SK-N-SH (cell line): ENCODE measurements at regions not wholly inside any gene's neighbourhood (a gene's known extent, or its start where the extent isn't known, plus 50 kb on each side); places are given as distances from the start of the nearest gene placed in this dataset.

ENCODE experiments used
- CTCF ChIA-PET: fragments of 300-600, 350-600 bp; formaldehyde crosslinking; extraction: SDS; loops from one replicate; lab custom pipeline; 2021; lab: Yijun Ruan, JAX
- POLR2A ChIA-PET: fragments of 350-600 bp; sonication (Branson Sonifier 250); formaldehyde crosslinking; extraction: SDS; loops from one replicate; lab custom pipeline; 2020; ENCODE audit warnings: antibody characterized with exemption, inconsistent platforms; lab: Yijun Ruan, JAX
- DNase-seq: peaks from one replicate; pipeline ENCODE4 v3.0.0; 2012
- H2AFZ ChIP-seq: fragments of 200-600 bp; sonication (generic); 2 replicates; pipeline ENCODE4 v1.8.1; 2016; ENCODE audit warnings: antibody characterized with exemption, mild to moderate bottlenecking, low read depth
- H3F3A ChIP-seq: fragments of 200-600 bp; sonication (generic); replicated peaks from 2 replicates; pipeline ENCODE3; 2016; ENCODE audit warnings: antibody characterized with exemption, mild to moderate bottlenecking; ENCODE audit not compliant: insufficient read depth
- H3K27ac ChIP-seq, 2 experiments: fragments of 200-500 bp in 1 of 2; fragments of 200-600 bp in 1 of 2; sonication (Bioruptor generic) in 1 of 2; sonication (generic), shearing (Covaris generic) in 1 of 2; 2 replicates each; pipeline versions ENCODE4 v1.5.1 to v1.6.1; 2014 to 2016; ENCODE audit warnings: low read depth in 2 of 2, inconsistent platforms in 1 of 2, low read length in 1 of 2, mild to moderate bottlenecking in 1 of 2, mixed read lengths in 1 of 2
- H3K27me3 ChIP-seq: fragments of 200-600 bp; sonication (generic), shearing (Covaris generic); 2 replicates; pipeline ENCODE4 v1.6.1; 2016; ENCODE audit warnings: mixed run types; ENCODE audit not compliant: insufficient read depth
- H3K36me3 ChIP-seq, 2 experiments: fragments of 200-500 bp in 1 of 2; fragments of 200-600 bp in 1 of 2; sonication (Bioruptor generic) in 1 of 2; sonication (generic) in 1 of 2; replicated peaks in 1 of 2; 2 replicates each; pipeline versions ENCODE3 to v1.5.1; 2014 to 2016; ENCODE audit warnings: low read length in 1 of 2, mild to moderate bottlenecking in 1 of 2; ENCODE audit not compliant: insufficient read depth in 2 of 2, control insufficient read depth in 1 of 2
- H3K4me1 ChIP-seq, 2 experiments: fragments of 200-500 bp in 1 of 2; fragments of 200-600 bp in 1 of 2; sonication (Bioruptor generic) in 1 of 2; sonication (generic), shearing (Covaris generic) in 1 of 2; 2 replicates each; pipeline versions ENCODE4 v1.5.1 to v1.6.1; 2014 to 2016; ENCODE audit warnings: low read depth in 1 of 2, low read length in 1 of 2, mixed run types in 1 of 2; ENCODE audit not compliant: insufficient read depth in 2 of 2, control insufficient read depth in 1 of 2
- H3K4me2 ChIP-seq: fragments of 200-600 bp; sonication (generic), shearing (Covaris generic); 2 replicates; pipeline ENCODE4 v1.6.1; 2017; ENCODE audit warnings: mixed run types
- H3K4me3 ChIP-seq, 2 experiments: fragments of 200-500 bp in 1 of 2; fragments of 200-600 bp in 1 of 2; sonication (Bioruptor generic) in 1 of 2; sonication (generic), shearing (Covaris generic) in 1 of 2; 2 replicates each; pipeline versions ENCODE4 v1.5.1 to v1.8.1; 2014 to 2016; ENCODE audit warnings: low read depth in 2 of 2, inconsistent platforms in 1 of 2, low read length in 1 of 2, mild to moderate bottlenecking in 1 of 2, mixed read lengths in 1 of 2, moderate library complexity in 1 of 2
- H3K79me2 ChIP-seq: fragments of 200-600 bp; sonication (generic); 2 replicates; pipeline ENCODE4 v1.8.1; 2017; ENCODE audit warnings: mild to moderate bottlenecking; ENCODE audit not compliant: insufficient read depth
- H3K9ac ChIP-seq: fragments of 200-600 bp; sonication (generic); 2 replicates; pipeline ENCODE4 v1.6.1; 2017; ENCODE audit warnings: mixed run types
- H3K9me2 ChIP-seq: fragments of 200-600 bp; sonication (generic); 2 replicates; pipeline ENCODE4 v1.6.1; 2017; ENCODE audit warnings: mixed run types
- H3K9me3 ChIP-seq: fragments of 200-600 bp; sonication (generic); 2 replicates; pipeline ENCODE4 v1.6.1; 2017; ENCODE audit warnings: mixed run types, mild to moderate bottlenecking, moderate library complexity
- H4K20me1 ChIP-seq: fragments of 200-600 bp; sonication (generic); 2 replicates; pipeline ENCODE4 v1.6.1; 2017; ENCODE audit warnings: mild to moderate bottlenecking, mixed run types; ENCODE audit not compliant: insufficient read depth
- CTCF ChIP-seq: fragments of 200-600 bp; sonication (generic); IDR thresholded peaks from 2 replicates; pipeline ENCODE4 v1.6.1; 2017; ENCODE audit warnings: antibody characterized with exemption, mild to moderate bottlenecking, moderate library complexity
- EP300 ChIP-seq, 2 experiments: IDR thresholded peaks; 2 replicates each; pipeline versions ENCODE4 v1.4.0 to v1.6.1; 2012; ENCODE audit warnings: borderline replicate concordance in 1 of 2, low read depth in 1 of 2, low read length in 1 of 2
- EZH2phosphoT487 ChIP-seq: fragments of 200-600 bp; sonication (generic); IDR thresholded peaks from 2 replicates; pipeline ENCODE4 v1.6.1; 2017; ENCODE audit warnings: low read depth, mixed run types, mild to moderate bottlenecking, antibody characterized with exemption, moderate library complexity, borderline replicate concordance
- FOXJ3 ChIP-seq: sonication (generic); formaldehyde crosslinking; IDR thresholded peaks from 2 replicates; pipeline ENCODE4 v1.5.1; 2020; ENCODE audit warnings: mild to moderate bottlenecking, missing genetic modification reagents
- IRF3 ChIP-seq: fragments of 150-350 bp; IDR thresholded peaks from 2 replicates; pipeline ENCODE4 v1.6.1; 2016; ENCODE audit warnings: mild to moderate bottlenecking, low read depth, low read length
- JUND ChIP-seq: IDR thresholded peaks from 2 replicates; pipeline ENCODE4 v1.4.0; 2012
- MAX ChIP-seq: IDR thresholded peaks from 2 replicates; pipeline ENCODE4 v1.4.0; 2012; ENCODE audit warnings: low read depth
- RCOR1 ChIP-seq: fragments of 150-350 bp; IDR thresholded peaks from 2 replicates; pipeline ENCODE4 v1.6.1; 2017; ENCODE audit warnings: antibody characterized with exemption, low read length
- RFX5 ChIP-seq: IDR thresholded peaks from 2 replicates; pipeline ENCODE4 v1.6.1; 2012; ENCODE audit warnings: mild to moderate bottlenecking, improper control_type of control experiment, low read length
- RXRA ChIP-seq: IDR thresholded peaks from 2 replicates; pipeline ENCODE4 v1.4.0; 2012; ENCODE audit warnings: low read depth, mild to moderate bottlenecking, borderline replicate concordance
- SMC3 ChIP-seq: IDR thresholded peaks from 2 replicates; pipeline ENCODE4 v1.6.1; 2012; ENCODE audit warnings: low read depth, low read length, improper control_type of control experiment
- USF2 ChIP-seq: fragments of 150-350 bp; IDR thresholded peaks from 2 replicates; pipeline ENCODE4 v1.6.1; 2017; ENCODE audit warnings: antibody characterized with exemption, low read length, low read depth, borderline replicate concordance
- ZBTB33 ChIP-seq: IDR thresholded peaks from 2 replicates; pipeline ENCODE4 v1.4.0; 2012; ENCODE audit warnings: low read depth, borderline replicate concordance
- WGBS: methylation state at CpG from one replicate; pipeline ENCODE4 v1.1.6; 2017; ENCODE audit warnings: low lambda C conversion rate; 5-methylcytosine and 5-hydroxymethylcytosine counted together
- TF ChIP-seq, protein P1 (sequence below): IDR thresholded peaks from 2 replicates; pipeline ENCODE4; 2012

DNA sequence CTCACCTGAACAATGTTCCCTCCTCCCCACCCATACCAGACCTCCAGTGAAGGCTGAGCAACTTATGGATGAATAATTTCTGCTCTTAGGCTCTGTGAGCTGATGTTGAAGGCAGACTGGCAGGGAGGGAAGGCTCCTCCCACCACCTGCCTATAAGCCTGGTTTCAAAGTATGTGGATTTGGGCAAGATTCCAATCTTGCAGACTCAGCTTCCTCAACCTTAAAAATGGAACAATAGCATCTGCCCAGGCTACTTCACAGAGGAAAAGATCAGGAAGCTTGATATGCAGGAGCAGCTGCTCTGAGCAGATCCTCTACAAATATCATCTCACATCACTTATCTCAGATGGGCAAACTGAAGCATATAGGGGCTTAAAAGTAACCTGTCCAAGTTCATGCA lies 112.2 kb downstream of the ZFP36L2 start (continued):
- TF ChIP-seq CTCF = no peak
- TF ChIP-seq USF2 = no peak
- TF ChIP-seq JUND = peak; percentile 42; the same call in 1 of the 2 replicates
- TF ChIP-seq IRF3 = no peak
- 0 out of 2 replicates have a peak, but pooled peaks have one; percentile 49 for TF ChIP-seq MAX
- TF ChIP-seq SMC3 = no peak
- no peak for TF ChIP-seq EZH2phosphoT487
- TF ChIP-seq, all 33 proteins: peak for 9

- Histone ChIP-seq H3K4me3 (no peak overlapping the region), H3K79me2 (no peaks in the 10 kb centered on the region), H3K4me1 (peaks cover 15 to 20% of the 10 kb centered on the region in 2 experiments; a peak in 3 of 4 replicates), H3K4me2 (no peak overlapping the region), H3K9me3 (no peaks in the 10 kb centered on the region), H3K9me2 (no peaks in the 10 kb centered on the region), H3K27me3 (no peaks in the 10 kb centered on the region), H3K36me3 (no peaks in the 10 kb centered on the region), H4K20me1 (no peaks in the 10 kb centered on the region), H3K9ac (no peak overlapping the region), H2AFZ (no peak overlapping the region), H3K27ac (no peak overlapping the region), H3F3A (peaks cover 9% of the 10 kb centered on the region)
- ChIA-PET CTCF (interaction anchor here (1.1 to 2.1 kb wide), 4 partner anchors 15 to 372 kb away, joined by 3 to 8 read pairs (median 4); no protein-coding TSS in a partner anchor), POLR2A (no interaction called here)
- TF ChIP-seq FOXJ3 (CRISPR knock-in tag) (no peak), RXRA (no peak), EP300 (IDR thresholded peaks at IDR 0.05; ENCODE audit: borderline replicate concordance in 1 of 2, low read depth in 1 of 2, low read length in 1 of 2) (no peak), ZBTB33 (no peak), RCOR1 (no peak), RFX5 (no peak)
- TF ChIP-seq, protein P1, sequence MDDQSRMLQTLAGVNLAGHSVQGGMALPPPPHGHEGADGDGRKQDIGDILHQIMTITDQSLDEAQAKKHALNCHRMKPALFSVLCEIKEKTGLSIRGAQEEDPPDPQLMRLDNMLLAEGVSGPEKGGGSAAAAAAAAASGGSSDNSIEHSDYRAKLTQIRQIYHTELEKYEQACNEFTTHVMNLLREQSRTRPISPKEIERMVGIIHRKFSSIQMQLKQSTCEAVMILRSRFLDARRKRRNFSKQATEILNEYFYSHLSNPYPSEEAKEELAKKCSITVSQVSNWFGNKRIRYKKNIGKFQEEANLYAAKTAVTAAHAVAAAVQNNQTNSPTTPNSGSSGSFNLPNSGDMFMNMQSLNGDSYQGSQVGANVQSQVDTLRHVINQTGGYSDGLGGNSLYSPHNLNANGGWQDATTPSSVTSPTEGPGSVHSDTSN = no peak
- DNase-seq = no peak
- 93% methylated on average over 7 of the region's 7 CpGs for WGBS
Measured at GRCh38 chr2:43111788-43112554, 114.4 kb downstream of the ZFP36L2 start.
